GM20000 (cell line): ENCODE measurements at regions not wholly inside any gene's neighbourhood (a gene's known extent, or its start where the extent isn't known, plus 50 kb on each side); places are given as distances from the start of the nearest gene placed in this dataset.

Experiments
- DNase-seq: peaks from one replicate; pipeline ENCODE4 v3.0.0; 2012; ENCODE audit warnings: low spot score
- CTCF ChIP-seq: IDR thresholded peaks from 2 replicates; pipeline ENCODE4 v1.5.1; 2012; ENCODE audit warnings: mild to moderate bottlenecking, control low read depth; ENCODE audit errors: extremely low read depth, missing control alignments

GRCh38 chr7:52018680-52019054 is 702.1 kb upstream of the COBL start:
- no peak for DNase-seq
- TF ChIP-seq CTCF, result no peak

GRCh38 chr7:52017802-52018679 is 701.4 kb upstream of the COBL start:
- peak; percentile 3 for TF ChIP-seq CTCF
- peak; percentile 5 for DNase-seq

GRCh38 chr7:52009181-52009580 is 692.6 kb upstream of the COBL start:
- no peak for DNase-seq
- TF ChIP-seq CTCF, result no peak

GRCh38 chr7:52006674-52007073 is 690.1 kb upstream of the COBL start:
- no peak for DNase-seq
- TF ChIP-seq CTCF, result no peak

DNA sequence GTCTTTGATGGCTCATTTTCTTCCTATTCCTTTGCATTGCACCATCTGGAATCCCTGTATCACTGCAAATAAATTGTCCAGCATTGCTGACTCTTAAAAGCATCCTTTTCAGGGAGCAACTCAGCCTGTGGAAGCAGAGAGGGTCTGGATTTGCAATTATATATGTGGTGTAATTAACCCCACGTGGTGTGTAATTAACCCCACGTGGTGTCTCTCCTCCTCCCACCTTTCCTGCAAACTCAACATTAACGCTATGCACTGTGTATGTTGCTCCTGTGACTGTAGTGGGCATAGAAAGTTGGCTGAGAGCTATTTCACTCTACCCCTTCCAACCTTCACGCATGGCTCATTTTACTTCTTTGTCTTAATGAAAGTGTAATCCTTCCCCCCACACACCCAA is 689.0 kb upstream of the COBL start:
- no peak for TF ChIP-seq CTCF
- no peak for DNase-seq

- no peak for DNase-seq
- TF ChIP-seq CTCF, result no peak
Observed at GRCh38 chr7:51995596-51996179, 679.1 kb upstream of the COBL start.

GRCh38 chr7:51982653-51983052 is 666.0 kb upstream of the COBL start:
- no peak for DNase-seq
- no peak for TF ChIP-seq CTCF
